ENCODE measurements at regions not wholly inside any gene's neighbourhood (a gene's known extent, or its start where the extent isn't known, plus 50 kb on each side); places are given as distances from the start of the nearest gene placed in this dataset.

DNA sequence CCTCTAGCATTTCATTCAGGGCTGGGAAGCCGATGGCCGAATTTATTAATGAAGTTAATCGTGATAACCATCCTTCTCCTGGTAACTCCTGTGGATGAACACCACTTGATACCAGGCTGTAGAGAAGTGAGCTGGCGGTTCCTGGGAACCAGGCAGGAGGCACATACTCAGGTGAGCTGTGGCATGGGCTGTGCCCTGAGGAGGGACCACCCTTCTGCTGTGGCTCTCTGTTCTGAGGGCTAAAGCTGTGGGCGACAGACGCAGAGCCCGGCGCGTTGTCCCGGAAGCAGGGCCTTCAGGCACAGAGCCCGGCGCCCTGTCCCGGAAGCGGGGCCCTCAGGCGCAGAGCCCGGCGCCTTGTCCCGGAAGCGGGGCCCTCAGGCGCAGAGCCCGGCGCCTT lies 462.3 kb upstream of the SALL3 start:
- Mint-ChIP-seq H3K4me1 (no peaks in the 10 kb centered on the region), H3K36me3 (no peaks in the 10 kb centered on the region), H3K27ac (no peak overlapping the region), H3K27me3 (ENCODE audit: low read depth in 3 of 3) (peaks cover 0 to 2% (median 2%) of the 10 kb centered on the region in 3 donors), H3K9me3 (peaks cover 0 to 20% (median 3%) of the 10 kb centered on the region in 7 donors), H3K4me3 (no peak overlapping the region)
- Histone ChIP-seq H3K79me2 (ENCODE audit: insufficient read depth, low read length) (no peaks in the 10 kb centered on the region), H3K27me3 (ENCODE audit: control insufficient read depth in 2 of 2, insufficient read depth in 2 of 2, low read length in 2 of 2) (no peaks in the 10 kb centered on the region), H4K20me1 (ENCODE audit: insufficient read depth, low read length) (no peaks in the 10 kb centered on the region), H2AFZ (ENCODE audit: insufficient read depth, low read depth, low read length, poor library complexity, severe bottlenecking) (no peak overlapping the region), H3K4me2 (replicated peaks; ENCODE audit: extremely low read depth, low read length, poor library complexity, severe bottlenecking) (no peak overlapping the region), H3K9ac (ENCODE audit: insufficient read depth, low read length, poor library complexity, severe bottlenecking) (no peak overlapping the region), H3K27ac (ENCODE audit: low read depth in 1 of 2, low read length in 2 of 2) (no peak overlapping the region), H3K9me3 (replicated peaks in 1 of 2; ENCODE audit: control insufficient read depth in 1 of 2, insufficient read depth in 1 of 2, low read length in 2 of 2) (peaks cover 0 to 9% of the 10 kb centered on the region in 2 donors), H3K4me3 (replicated peaks in 1 of 3; ENCODE audit: low read depth in 2 of 3, low read length in 3 of 3) (no peak overlapping the region), H3K36me3 (replicated peaks in 1 of 2; ENCODE audit: control insufficient read depth in 1 of 2, insufficient read depth in 2 of 2, low read length in 2 of 2) (no peaks in the 10 kb centered on the region), H3K4me1 (ENCODE audit: control insufficient read depth in 1 of 2, insufficient read depth in 2 of 2, low read length in 2 of 2) (no peaks in the 10 kb centered on the region)
- intact Hi-C loops (cut with micrococcal nuclease) = no loop called here
- no peak for DNase-seq
- 84% methylated on average over 15 of the region's 22 CpGs for whole genome bisulfite sequencing (ENCODE audit: insufficient coverage)
- TF ChIP-seq, protein P1, sequence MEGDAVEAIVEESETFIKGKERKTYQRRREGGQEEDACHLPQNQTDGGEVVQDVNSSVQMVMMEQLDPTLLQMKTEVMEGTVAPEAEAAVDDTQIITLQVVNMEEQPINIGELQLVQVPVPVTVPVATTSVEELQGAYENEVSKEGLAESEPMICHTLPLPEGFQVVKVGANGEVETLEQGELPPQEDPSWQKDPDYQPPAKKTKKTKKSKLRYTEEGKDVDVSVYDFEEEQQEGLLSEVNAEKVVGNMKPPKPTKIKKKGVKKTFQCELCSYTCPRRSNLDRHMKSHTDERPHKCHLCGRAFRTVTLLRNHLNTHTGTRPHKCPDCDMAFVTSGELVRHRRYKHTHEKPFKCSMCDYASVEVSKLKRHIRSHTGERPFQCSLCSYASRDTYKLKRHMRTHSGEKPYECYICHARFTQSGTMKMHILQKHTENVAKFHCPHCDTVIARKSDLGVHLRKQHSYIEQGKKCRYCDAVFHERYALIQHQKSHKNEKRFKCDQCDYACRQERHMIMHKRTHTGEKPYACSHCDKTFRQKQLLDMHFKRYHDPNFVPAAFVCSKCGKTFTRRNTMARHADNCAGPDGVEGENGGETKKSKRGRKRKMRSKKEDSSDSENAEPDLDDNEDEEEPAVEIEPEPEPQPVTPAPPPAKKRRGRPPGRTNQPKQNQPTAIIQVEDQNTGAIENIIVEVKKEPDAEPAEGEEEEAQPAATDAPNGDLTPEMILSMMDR (IDR thresholded peaks at IDR 0.05) = no peak

DNA sequence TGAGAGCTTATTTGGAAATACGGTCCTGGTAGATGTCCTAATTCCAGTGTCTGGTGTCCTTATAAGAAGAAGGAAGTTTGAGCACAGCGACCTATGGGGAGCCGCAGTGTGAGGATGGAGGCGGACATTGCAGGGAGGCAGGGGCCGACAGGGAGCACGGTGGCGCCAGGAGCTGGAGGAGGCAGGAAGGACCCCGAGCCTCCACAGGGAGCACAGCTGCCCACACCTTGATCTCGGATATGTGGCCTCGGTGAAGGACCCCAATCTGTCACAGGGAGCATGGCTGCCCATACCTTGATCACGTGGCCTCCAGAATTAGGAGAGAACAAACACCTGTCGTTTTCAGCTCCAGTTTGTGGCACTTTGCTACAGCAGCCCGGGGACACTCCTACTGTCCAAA lies 461.6 kb upstream of the SALL3 start:
- H3K27ac ChIP-seq (ENCODE audit: low read depth in 1 of 2, low read length in 2 of 2) = no peak overlapping the region
- no peak overlapping the region for H3K9ac ChIP-seq (ENCODE audit: insufficient read depth, low read length, poor library complexity, severe bottlenecking)
- no peaks in the 10 kb centered on the region for H3K27me3 ChIP-seq (ENCODE audit: control insufficient read depth in 2 of 2, insufficient read depth in 2 of 2, low read length in 2 of 2)
- H4K20me1 ChIP-seq (ENCODE audit: insufficient read depth, low read length) = no peaks in the 10 kb centered on the region
- Mint-ChIP-seq H3K27ac (peak overlapping the region in 2 of 7 donors; percentile 28 to 74), H3K27me3 (ENCODE audit: low read depth in 3 of 3) (peaks cover 2% of the 10 kb centered on the region in 3 donors), H3K4me1 (no peaks in the 10 kb centered on the region), H3K4me3 (no peak overlapping the region), H3K36me3 (no peaks in the 10 kb centered on the region), H3K9me3 (peaks cover 0 to 20% (median 3%) of the 10 kb centered on the region in 7 donors)
- intact Hi-C loops (cut with micrococcal nuclease) = no loop called here
- peaks cover 0 to 9% of the 10 kb centered on the region in 2 donors for H3K9me3 ChIP-seq (replicated peaks in 1 of 2; ENCODE audit: control insufficient read depth in 1 of 2, insufficient read depth in 1 of 2, low read length in 2 of 2)
- no peaks in the 10 kb centered on the region for H3K36me3 ChIP-seq (replicated peaks in 1 of 2; ENCODE audit: control insufficient read depth in 1 of 2, insufficient read depth in 2 of 2, low read length in 2 of 2)
- 84% methylated on average over 11 of the region's 13 CpGs for WGBS (ENCODE audit: insufficient coverage)
- no peak overlapping the region for H3K4me3 ChIP-seq (replicated peaks in 1 of 3; ENCODE audit: low read depth in 2 of 3, low read length in 3 of 3)
- H3K4me1 ChIP-seq (ENCODE audit: control insufficient read depth in 1 of 2, insufficient read depth in 2 of 2, low read length in 2 of 2) = no peaks in the 10 kb centered on the region
- H2AFZ ChIP-seq (ENCODE audit: insufficient read depth, low read depth, low read length, poor library complexity, severe bottlenecking) = no peak overlapping the region
- no peak for DNase-seq
- no peak overlapping the region for H3K4me2 ChIP-seq (replicated peaks; ENCODE audit: extremely low read depth, low read length, poor library complexity, severe bottlenecking)
- TF ChIP-seq, protein P1 (IDR thresholded peaks at IDR 0.05) = no peak
- H3K79me2 ChIP-seq (ENCODE audit: insufficient read depth, low read length) = no peaks in the 10 kb centered on the region
